Tibial nerve (tissue), 3 donors: ENCODE measurements at regions not wholly inside any gene's neighbourhood (a gene's known extent, or its start where the extent isn't known, plus 50 kb on each side); places are given as distances from the start of the nearest gene placed in this dataset.

ENCODE experiments used
- CTCF ChIP-seq, 5 experiments: fragments of 200-600 bp in 3 of 5; fragments of 450-650 bp in 2 of 5; sonication (generic) in 3 of 5; IDR thresholded peaks; one replicate each; pipeline ENCODE4 v1.5.1; 2016 to 2019; ENCODE audit warnings: antibody characterized with exemption in 5 of 5, mild to moderate bottlenecking in 3 of 5, moderate library complexity in 2 of 5
- POLR2A ChIP-seq, 2 donors: fragments of 450-650 bp; IDR thresholded peaks; one replicate each; pipeline ENCODE4 v1.6.1; 2017; ENCODE audit warnings: antibody characterized with exemption in 2 of 2, mild to moderate bottlenecking in 2 of 2, moderate library complexity in 2 of 2

GRCh38 chr3:94543161-94543560 is 480.3 kb downstream of the NSUN3 start:
- TF ChIP-seq CTCF (IDR thresholded peaks at IDR 0.05): no peak
- TF ChIP-seq POLR2A (IDR thresholded peaks at IDR 0.05): no peak
